Esophagus muscularis mucosa (tissue), 4 donors: ENCODE measurements at regions not wholly inside any gene's neighbourhood (a gene's known extent, or its start where the extent isn't known, plus 50 kb on each side); places are given as distances from the start of the nearest gene placed in this dataset.
"Not testable (repeated sequence)": the region's sequence is repeated elsewhere in the genome, so short reads cannot be mapped to it uniquely, and the experiment has no call there.

Experiments used
- DNase-seq: peaks from one replicate; pipeline ENCODE4 v3.0.0-alpha.2; 2017; ENCODE audit errors: extremely low spot score
- H3K27ac ChIP-seq, 4 donors: fragments of 200-600 bp; sonication (generic); replicated peaks in 1 of 4; 1 replicate in 3 of 4; 2 replicates in 1 of 4; pipeline ENCODE4 v1.5.1; 2016 to 2019; ENCODE audit warnings: mild to moderate bottlenecking in 1 of 4
- H3K27me3 ChIP-seq, 4 donors: fragments of 200-600 bp; sonication (generic); one replicate each; pipeline versions ENCODE4 v1.5.1 to v1.6.0; 2016 to 2019
- H3K36me3 ChIP-seq, 4 donors: fragments of 200-600 bp; sonication (generic); one replicate each; pipeline ENCODE4 v1.5.1; 2016 to 2019
- H3K4me1 ChIP-seq, 4 donors: fragments of 200-600 bp; sonication (generic); one replicate each; pipeline ENCODE4 v1.5.1; 2016 to 2019
- H3K4me3 ChIP-seq, 4 donors: fragments of 200-600 bp; sonication (generic); 1 replicate in 2 of 4; 2 replicates in 2 of 4; pipeline ENCODE4 v1.5.1; 2016 to 2019; ENCODE audit warnings: mild to moderate bottlenecking in 4 of 4, moderate library complexity in 1 of 4
- H3K9me3 ChIP-seq, 4 donors: fragments of 200-600 bp; sonication (generic); 1 replicate in 3 of 4; 2 replicates in 1 of 4; pipeline ENCODE4 v1.5.1; 2016 to 2019
- CTCF ChIP-seq, 3 experiments: fragments of 200-600 bp in 2 of 3; fragments of 450-650 bp in 1 of 3; sonication (generic) in 2 of 3; IDR thresholded peaks; one replicate each; pipeline ENCODE4 v1.5.1; 2017 to 2019; ENCODE audit warnings: antibody characterized with exemption in 3 of 3, mild to moderate bottlenecking in 2 of 3, moderate library complexity in 1 of 3
- EP300 ChIP-seq: sonication (generic); formaldehyde crosslinking; IDR thresholded peaks from one replicate; pipeline ENCODE4 v1.6.1; 2017; ENCODE audit warnings: antibody characterized with exemption
- POLR2A ChIP-seq: fragments of 450-650 bp; IDR thresholded peaks from one replicate; pipeline ENCODE4 v1.6.1; 2017; ENCODE audit warnings: antibody characterized with exemption, moderate library complexity, mild to moderate bottlenecking, low read depth
- POLR2AphosphoS5 ChIP-seq, 2 donors: sonication (generic); formaldehyde crosslinking; IDR thresholded peaks; one replicate each; pipeline ENCODE4 v1.6.1; 2017; ENCODE audit warnings: antibody characterized with exemption in 2 of 2
- WGBS: methylation state at CpG from one replicate; pipeline ENCODE4 v1.1.5; 2018; 5-methylcytosine and 5-hydroxymethylcytosine counted together
- intact Hi-C: fragments of 100-400 bp; cut with DNase I; formaldehyde crosslinking; loops from one replicate; pipeline ENCODE4 v1.15.1; 2023

GRCh38 chr11:38517991-38518390 lies 1920.0 kb upstream of the RAG2 start:
- no peaks in the 10 kb centered on the region for H3K4me1 ChIP-seq
- TF ChIP-seq POLR2A, result no peak
- TF ChIP-seq CTCF (IDR thresholded peaks at IDR 0.05), result no peak
- TF ChIP-seq EP300, result no peak
- no peak for TF ChIP-seq POLR2AphosphoS5 (IDR thresholded peaks at IDR 0.05)
- no peak for DNase-seq
- no peaks in the 10 kb centered on the region for H3K9me3 ChIP-seq
- WGBS, result 96% methylated on average over 5 of the region's 5 CpGs
- intact Hi-C loops, result no loop called here
- H3K27me3 ChIP-seq, result no peaks in the 10 kb centered on the region
- no peak overlapping the region for H3K4me3 ChIP-seq
- H3K27ac ChIP-seq, result no peak overlapping the region
- H3K36me3 ChIP-seq, result no peaks in the 10 kb centered on the region

- H3K36me3 ChIP-seq, intact Hi-C loops, H3K27ac ChIP-seq, H3K4me3 ChIP-seq, H3K27me3 ChIP-seq, H3K4me1 ChIP-seq, H3K9me3 ChIP-seq, DNase-seq: not testable (repeated sequence)
- 84% methylated on average over 3 of the region's 3 CpGs for WGBS
Observed at GRCh38 chr11:38512830-38513229, 1914.8 kb upstream of the RAG2 start.

DNA sequence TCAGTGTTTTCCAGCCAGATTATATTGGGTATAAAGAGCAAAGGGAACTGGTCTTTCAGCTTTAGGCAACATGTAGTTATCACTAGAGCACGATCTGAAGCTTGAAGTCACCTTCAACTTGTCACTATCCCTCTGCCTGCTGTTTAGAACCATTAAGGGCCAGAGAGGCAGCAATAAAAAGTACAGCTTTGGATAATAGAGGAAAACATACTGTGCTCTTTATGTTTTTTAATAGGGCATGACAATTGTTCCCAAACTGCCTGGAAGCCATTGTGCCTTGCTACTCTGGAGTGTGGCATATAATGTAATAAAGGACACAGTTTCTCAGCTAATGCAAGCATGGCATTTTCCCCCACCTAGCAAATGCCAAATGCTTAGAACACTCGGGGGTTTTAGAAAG lies 1912.0 kb upstream of the RAG2 start:
- no peaks in the 10 kb centered on the region for H3K4me1 ChIP-seq
- no peak overlapping the region for H3K4me3 ChIP-seq
- intact Hi-C loops, result no loop called here
- TF ChIP-seq POLR2AphosphoS5 (IDR thresholded peaks at IDR 0.05) (no peak), CTCF (IDR thresholded peaks at IDR 0.05) (no peak), POLR2A (no peak), EP300 (no peak)
- H3K36me3 ChIP-seq, result no peaks in the 10 kb centered on the region
- H3K27me3 ChIP-seq, result no peaks in the 10 kb centered on the region
- no peak for DNase-seq
- 78% methylated on average over 2 of the region's 2 CpGs for WGBS
- no peaks in the 10 kb centered on the region for H3K9me3 ChIP-seq
- no peak overlapping the region for H3K27ac ChIP-seq

DNA sequence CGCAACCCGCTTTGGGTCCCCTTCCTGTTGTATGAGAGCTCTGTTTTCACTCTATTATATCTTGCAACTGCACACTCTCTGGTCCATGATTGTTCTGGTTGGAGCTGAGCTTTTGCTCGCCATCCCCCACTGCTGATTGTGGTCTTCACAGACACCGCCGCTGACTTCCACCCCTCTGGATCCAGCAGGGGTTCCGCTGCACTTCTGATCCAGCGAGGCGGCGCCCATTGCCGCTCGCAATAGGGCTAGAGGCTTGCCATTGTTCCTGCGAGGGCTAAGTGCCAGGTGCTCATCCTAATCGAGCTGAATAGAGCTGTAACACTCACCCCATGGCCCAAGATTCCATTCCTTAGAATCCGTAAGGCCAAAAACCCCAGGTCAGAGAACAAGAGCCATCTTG lies 1905.8 kb upstream of the RAG2 start:
- TF ChIP-seq EP300 (no peak), POLR2A (no peak), POLR2AphosphoS5 (IDR thresholded peaks at IDR 0.05) (no peak), CTCF (IDR thresholded peaks at IDR 0.05) (no peak)
- no peaks in the 10 kb centered on the region for H3K9me3 ChIP-seq
- intact Hi-C loops, result no loop called here
- 92% methylated on average over 13 of the region's 14 CpGs for WGBS
- H3K4me1 ChIP-seq, result no peaks in the 10 kb centered on the region
- no peak for DNase-seq
- H3K36me3 ChIP-seq, result no peaks in the 10 kb centered on the region
- no peak overlapping the region for H3K27ac ChIP-seq
- H3K4me3 ChIP-seq, result no peak overlapping the region
- H3K27me3 ChIP-seq, result no peaks in the 10 kb centered on the region

DNA sequence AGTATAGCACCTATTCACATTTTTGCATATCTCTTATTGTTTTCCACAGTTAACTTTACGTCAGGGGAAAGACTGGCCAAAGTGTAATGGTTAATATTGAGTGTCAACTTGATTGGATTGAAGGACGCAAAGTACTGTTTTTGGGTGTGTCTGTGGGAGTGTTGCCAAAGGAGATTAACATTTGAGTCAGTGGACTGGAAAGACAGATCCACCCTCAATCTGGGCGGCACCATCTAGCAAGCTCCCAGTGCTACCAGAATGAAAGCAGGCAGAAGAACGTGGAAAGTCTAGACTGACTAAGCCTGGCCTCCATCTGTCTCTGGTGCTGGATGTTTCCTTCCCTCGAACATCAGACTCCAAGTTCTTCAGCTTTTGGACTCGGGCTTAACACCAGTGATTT lies 1900.7 kb upstream of the RAG2 start:
- Histone ChIP-seq H3K27me3 (no peaks in the 10 kb centered on the region), H3K4me3 (no peak overlapping the region), H3K4me1 (no peaks in the 10 kb centered on the region), H3K27ac (no peak overlapping the region), H3K9me3 (no peaks in the 10 kb centered on the region), H3K36me3 (no peaks in the 10 kb centered on the region)
- intact Hi-C loops, result no loop called here
- WGBS, result 74% methylated on average over 6 of the region's 6 CpGs
- no peak for DNase-seq
- TF ChIP-seq EP300 (no peak), CTCF (IDR thresholded peaks at IDR 0.05) (no peak), POLR2AphosphoS5 (IDR thresholded peaks at IDR 0.05) (no peak), POLR2A (no peak)
